Hepatocyte (in vitro differentiated cells): ENCODE measurements at regions not wholly inside any gene's neighbourhood (a gene's known extent, or its start where the extent isn't known, plus 50 kb on each side); places are given as distances from the start of the nearest gene placed in this dataset.

Source experiments
- CTCF ChIP-seq: fragments of 200-600 bp; sonication (generic); IDR thresholded peaks from 2 replicates; pipeline ENCODE4 v1.5.1; 2016; ENCODE audit warnings: antibody characterized with exemption, mild to moderate bottlenecking; ENCODE audit not compliant: poor library complexity
- EZH2 ChIP-seq: fragments of 200-600 bp; sonication (generic); IDR thresholded peaks from 2 replicates; pipeline ENCODE4 v1.6.1; 2016; ENCODE audit warnings: antibody characterized with exemption, mild to moderate bottlenecking, borderline replicate concordance

GRCh38 chr13:72552731-72553130 is 174.7 kb downstream of the MZT1 start:
- TF ChIP-seq CTCF, result no peak
- no peak for TF ChIP-seq EZH2
